Breast epithelium (tissue), 4 donors: ENCODE measurements at regions not wholly inside any gene's neighbourhood (a gene's known extent, or its start where the extent isn't known, plus 50 kb on each side); places are given as distances from the start of the nearest gene placed in this dataset.
A peak's percentile ranks its signal among the peaks of the same experiment; 100 is the strongest.

Experiments
- DNase-seq, 2 donors: peaks; one replicate each; pipeline ENCODE4 v3.0.0-alpha.2; 2019; ENCODE audit warnings: low spot score in 2 of 2
- H3K27ac ChIP-seq, 2 donors: fragments of 200-600 bp; sonication (generic) in 1 of 2; one replicate each; pipeline ENCODE4 v1.5.1; 2016 to 2019; ENCODE audit warnings: mild to moderate bottlenecking in 1 of 2
- H3K27me3 ChIP-seq, 2 donors: fragments of 200-600 bp; sonication (generic) in 1 of 2; one replicate each; pipeline versions ENCODE4 v1.5.1 to v1.6.0; 2017 to 2019; ENCODE audit warnings: control low read depth in 1 of 2, mild to moderate bottlenecking in 1 of 2
- H3K36me3 ChIP-seq: fragments of 200-600 bp; one replicate; pipeline ENCODE4 v1.5.1; 2019
- H3K4me1 ChIP-seq, 2 donors: fragments of 200-600 bp; sonication (generic); one replicate each; pipeline ENCODE4 v1.5.1; 2016 to 2019; ENCODE audit warnings: control low read depth in 1 of 2
- H3K4me3 ChIP-seq, 3 donors: fragments of 200-600 bp; sonication (generic); 1 replicate in 2 of 3; 2 replicates in 1 of 3; pipeline ENCODE4 v1.5.1; 2016 to 2019; ENCODE audit warnings: mild to moderate bottlenecking in 3 of 3, moderate library complexity in 2 of 3
- H3K9me3 ChIP-seq, 2 donors: fragments of 200-600 bp; sonication (generic) in 1 of 2; one replicate each; pipeline ENCODE4 v1.5.1; 2016 to 2019; ENCODE audit warnings: control low read depth in 1 of 2
- POLR2A ChIP-seq: fragments of 450-650 bp; IDR thresholded peaks from one replicate; pipeline ENCODE4 v1.6.1; 2016; ENCODE audit warnings: antibody characterized with exemption, mild to moderate bottlenecking, moderate library complexity
- POLR2AphosphoS5 ChIP-seq, 3 donors: sonication (generic); formaldehyde crosslinking; IDR thresholded peaks; one replicate each; pipeline ENCODE4 v1.6.1; 2017; ENCODE audit warnings: antibody characterized with exemption in 3 of 3
- intact Hi-C: fragments of 100-400 bp; cut with DNase I; formaldehyde crosslinking; loops from one replicate; pipeline ENCODE4 v1.15.1; 2023; ENCODE audit warnings: low total_unique reads
- TF ChIP-seq, protein P1 (sequence below), 3 donors: fragments of 450-650 bp; IDR thresholded peaks; one replicate each; pipeline ENCODE4 v1.5.1; 2016 to 2017; ENCODE audit warnings: antibody characterized with exemption in 3 of 3, mild to moderate bottlenecking in 3 of 3, moderate library complexity in 3 of 3

GRCh38 chr5:158119961-158120723 lies 261.2 kb upstream of the CLINT1 start:
- Histone ChIP-seq H3K9me3 (no peaks in the 10 kb centered on the region), H3K36me3 (no peaks in the 10 kb centered on the region), H3K27ac (peak overlapping the region in 1 of 2 donors; percentile 63), H3K27me3 (no peaks in the 10 kb centered on the region), H3K4me3 (no peak overlapping the region), H3K4me1 (no peaks in the 10 kb centered on the region)
- intact Hi-C loops = no loop called here
- DNase-seq = no peak
- TF ChIP-seq, protein P1, sequence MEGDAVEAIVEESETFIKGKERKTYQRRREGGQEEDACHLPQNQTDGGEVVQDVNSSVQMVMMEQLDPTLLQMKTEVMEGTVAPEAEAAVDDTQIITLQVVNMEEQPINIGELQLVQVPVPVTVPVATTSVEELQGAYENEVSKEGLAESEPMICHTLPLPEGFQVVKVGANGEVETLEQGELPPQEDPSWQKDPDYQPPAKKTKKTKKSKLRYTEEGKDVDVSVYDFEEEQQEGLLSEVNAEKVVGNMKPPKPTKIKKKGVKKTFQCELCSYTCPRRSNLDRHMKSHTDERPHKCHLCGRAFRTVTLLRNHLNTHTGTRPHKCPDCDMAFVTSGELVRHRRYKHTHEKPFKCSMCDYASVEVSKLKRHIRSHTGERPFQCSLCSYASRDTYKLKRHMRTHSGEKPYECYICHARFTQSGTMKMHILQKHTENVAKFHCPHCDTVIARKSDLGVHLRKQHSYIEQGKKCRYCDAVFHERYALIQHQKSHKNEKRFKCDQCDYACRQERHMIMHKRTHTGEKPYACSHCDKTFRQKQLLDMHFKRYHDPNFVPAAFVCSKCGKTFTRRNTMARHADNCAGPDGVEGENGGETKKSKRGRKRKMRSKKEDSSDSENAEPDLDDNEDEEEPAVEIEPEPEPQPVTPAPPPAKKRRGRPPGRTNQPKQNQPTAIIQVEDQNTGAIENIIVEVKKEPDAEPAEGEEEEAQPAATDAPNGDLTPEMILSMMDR (IDR thresholded peaks at IDR 0.05) = no peak
- no peak for TF ChIP-seq POLR2AphosphoS5 (IDR thresholded peaks at IDR 0.05)
- no peak for TF ChIP-seq POLR2A

- no peak for DNase-seq
- TF ChIP-seq, protein P1 (IDR thresholded peaks at IDR 0.05) = no peak
- TF ChIP-seq POLR2A (no peak), POLR2AphosphoS5 (IDR thresholded peaks at IDR 0.05) (no peak)
- intact Hi-C loops = no loop called here
- Histone ChIP-seq H3K36me3 (no peaks in the 10 kb centered on the region), H3K27ac (peak overlapping the region in 1 of 2 donors; percentile 53), H3K9me3 (no peaks in the 10 kb centered on the region), H3K4me1 (no peaks in the 10 kb centered on the region), H3K27me3 (no peaks in the 10 kb centered on the region), H3K4me3 (no peak overlapping the region)
Measured at GRCh38 chr5:158117467-158118160, 258.7 kb upstream of the CLINT1 start.

DNA sequence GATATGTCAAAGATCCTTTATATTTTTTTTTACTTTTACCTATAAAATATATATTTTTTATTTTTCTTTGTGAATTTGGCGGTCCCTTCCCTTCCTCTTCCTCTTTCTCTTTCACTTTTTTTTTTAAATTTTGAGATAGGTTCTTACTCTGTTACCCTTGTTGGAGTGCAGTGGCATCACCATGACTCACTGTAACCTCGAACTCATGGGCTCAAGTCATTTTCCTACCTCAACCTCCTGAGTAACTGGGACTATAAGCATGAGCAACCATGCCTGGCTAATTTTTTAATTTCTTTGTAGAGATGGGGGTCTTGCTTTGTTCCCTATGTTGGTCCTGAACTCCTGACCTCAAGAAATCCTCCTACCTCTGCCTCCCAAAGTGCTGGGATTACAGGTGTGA lies 258.0 kb upstream of the CLINT1 start:
- no peaks in the 10 kb centered on the region for H3K36me3 ChIP-seq
- no peaks in the 10 kb centered on the region for H3K4me1 ChIP-seq

DNA sequence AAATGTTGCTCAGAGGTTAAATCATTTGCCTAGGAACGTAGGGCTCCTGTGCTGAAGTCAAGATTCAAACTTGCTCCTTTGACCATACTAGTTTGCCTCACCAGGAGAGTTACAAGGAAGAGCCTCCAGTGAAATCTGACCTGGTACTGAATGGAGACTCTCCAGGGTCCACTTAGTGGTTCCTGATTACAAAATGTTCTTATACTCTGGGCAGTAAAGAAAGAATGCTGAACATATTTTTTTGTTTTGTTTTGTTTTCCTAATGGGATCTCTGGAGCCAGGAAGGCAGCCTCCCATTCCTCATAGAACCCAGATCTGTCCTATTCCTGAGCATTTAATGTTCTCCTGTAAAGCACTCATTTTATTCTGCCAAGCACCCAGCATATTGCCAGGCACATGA lies 256.5 kb upstream of the CLINT1 start:
- Histone ChIP-seq H3K4me1 (no peaks in the 10 kb centered on the region), H3K4me3 (no peak overlapping the region), H3K9me3 (no peaks in the 10 kb centered on the region), H3K27me3 (no peaks in the 10 kb centered on the region), H3K36me3 (no peaks in the 10 kb centered on the region), H3K27ac (no peak overlapping the region)
- TF ChIP-seq, protein P1 (IDR thresholded peaks at IDR 0.05) = no peak
- TF ChIP-seq POLR2AphosphoS5 (IDR thresholded peaks at IDR 0.05) (no peak), POLR2A (no peak)
- intact Hi-C loops = no loop called here
- DNase-seq = no peak

More for the DNA sequence above, 258.0 kb upstream of the CLINT1 start:
- Histone ChIP-seq H3K27me3 (no peaks in the 10 kb centered on the region), H3K27ac (peak overlapping the region in 1 of 2 donors; percentile 53), H3K9me3 (no peaks in the 10 kb centered on the region), H3K4me3 (no peak overlapping the region)
- TF ChIP-seq POLR2A = no peak
- no peak for TF ChIP-seq POLR2AphosphoS5 (IDR thresholded peaks at IDR 0.05)
- TF ChIP-seq, protein P1 (IDR thresholded peaks at IDR 0.05) = no peak
- intact Hi-C loops = no loop called here
- no peak for DNase-seq

GRCh38 chr5:158108177-158108576 lies 249.2 kb upstream of the CLINT1 start:
- no peak for DNase-seq
- no peak overlapping the region for H3K27ac ChIP-seq
- no peaks in the 10 kb centered on the region for H3K36me3 ChIP-seq
- intact Hi-C loops = no loop called here
- no peaks in the 10 kb centered on the region for H3K27me3 ChIP-seq
- no peaks in the 10 kb centered on the region for H3K4me1 ChIP-seq
- H3K9me3 ChIP-seq = no peaks in the 10 kb centered on the region
- TF ChIP-seq POLR2A (no peak), POLR2AphosphoS5 (IDR thresholded peaks at IDR 0.05) (no peak)
- TF ChIP-seq, protein P1 (IDR thresholded peaks at IDR 0.05) = no peak
- no peak overlapping the region for H3K4me3 ChIP-seq
